Heart left ventricle (tissue), 16 donors: ENCODE measurements at regions not wholly inside any gene's neighbourhood (a gene's known extent, or its start where the extent isn't known, plus 50 kb on each side); places are given as distances from the start of the nearest gene placed in this dataset.
"Not testable (repeated sequence)": the region's sequence is repeated elsewhere in the genome, so short reads cannot be mapped to it uniquely, and the experiment has no call there.

Experiments used
- ATAC-seq, 4 donors: fragments of 200-7000 bp; cut with Tn5 transposase; one replicate each; pipeline ENCODE4 v1.9.1; 2020 to 2022; ENCODE audit warnings: moderate library complexity in 4 of 4, mild to moderate bottlenecking in 3 of 4, moderate number of reproducible peaks in 1 of 4
- DNase-seq, 5 donors: peaks; one replicate each; pipeline ENCODE4 v3.0.0-alpha.2; 2020
- H3K27ac ChIP-seq, 12 donors: fragments of 200-600 bp; sonication (generic) in 4 of 12; one replicate each; pipeline versions ENCODE4 v1.5.0 to v1.8.0; 2016 to 2022; ENCODE audit warnings: mild to moderate bottlenecking in 2 of 12
- H3K27me3 ChIP-seq, 9 donors: fragments of 200-600 bp; sonication (generic) in 2 of 9; one replicate each; pipeline versions ENCODE4 v1.5.1 to v1.8.0; 2016 to 2022; ENCODE audit warnings: mild to moderate bottlenecking in 3 of 9
- H3K36me3 ChIP-seq, 9 donors: fragments of 200-600 bp; sonication (generic) in 2 of 9; one replicate each; pipeline versions ENCODE4 v1.5.0 to v1.8.0; 2018 to 2022; ENCODE audit warnings: mild to moderate bottlenecking in 2 of 9
- H3K4me1 ChIP-seq, 12 donors: fragments of 200-600 bp; sonication (generic) in 4 of 12; one replicate each; pipeline versions ENCODE4 v1.5.0 to v1.8.0; 2016 to 2022; ENCODE audit warnings: mild to moderate bottlenecking in 3 of 12
- H3K4me3 ChIP-seq, 12 donors: fragments of 200-600 bp; sonication (generic) in 4 of 12; one replicate each; pipeline versions ENCODE4 v1.5.0 to v1.8.0; 2017 to 2022; ENCODE audit warnings: mild to moderate bottlenecking in 9 of 12, moderate library complexity in 4 of 12
- H3K9me3 ChIP-seq, 12 donors: fragments of 200-600 bp; sonication (generic) in 4 of 12; one replicate each; pipeline versions ENCODE4 v1.5.0 to v1.8.0; 2016 to 2022; ENCODE audit warnings: mild to moderate bottlenecking in 1 of 12
- POLR2A ChIP-seq, 2 donors: fragments of 450-650 bp; IDR thresholded peaks; one replicate each; pipeline ENCODE4 v1.6.1; 2017; ENCODE audit warnings: antibody characterized with exemption in 2 of 2, mild to moderate bottlenecking in 2 of 2, moderate library complexity in 2 of 2
- WGBS, 4 donors: extraction: QIAGEN DNeasy Blood & Tissue Kit in 2 of 4; methylation state at CpG; one replicate each; pipeline versions ENCODE4 v1.1.5 to v1.1.7; 2013 to 2018; 5-methylcytosine and 5-hydroxymethylcytosine counted together
- intact Hi-C, 10 donors: fragments of 100-400 bp; cut with DNase I; formaldehyde crosslinking; loops; one replicate each; pipeline versions ENCODE4 v1.11.1 to v1.14.2; 2022
- TF ChIP-seq, protein P1 (sequence below), 12 donors: fragments of 200-600 bp; sonication (generic) in 4 of 12; IDR thresholded peaks; one replicate each; pipeline versions ENCODE4 v1.5.0 to v1.8.0; 2018 to 2022; ENCODE audit warnings: antibody characterized with exemption in 12 of 12, mild to moderate bottlenecking in 5 of 12
- donor health status: ischemic (EF 13 %, LVEDD 7.1; RV severe dilation, severe dysfunction).
- donor health status: healthy with polysubstance abuse.
- donor health status: DM: no; HTN: yes; CAD: no.
- donor health status: DM: no; HTN: no; CAD: no.
- donor health status: ischemic (EF 25% LVEDD 6.9; RV normal size, moderate dysfunction).
- donor health status: ischemic (EF 25% LVEDD 5.7; RV mildly dilated, moderate dysfunction).
- donor health status: healthy.
- donor health status: DM: yes; HTN: yes; CAD: no.
- donor health status: ischemic (EF 35%, LVEDD 5.7; RV mildly dilated, moderate dysfunction).
- donor health status: nonischemic (EF 11% LVEDD 7.7; RV severe dilation, severe dysfunction).
- donor health status: DM: yes; HTN: yes; CAD: no.
- donor health status: PGD.
- donor health status: ischemic (EF 29% LVEDD 5.4; RV normal size, mild dysfunction).
- donor health status: nonischemic (EF 23%, LVEDD 6.1; RV moderate dilation, normal function).

DNA sequence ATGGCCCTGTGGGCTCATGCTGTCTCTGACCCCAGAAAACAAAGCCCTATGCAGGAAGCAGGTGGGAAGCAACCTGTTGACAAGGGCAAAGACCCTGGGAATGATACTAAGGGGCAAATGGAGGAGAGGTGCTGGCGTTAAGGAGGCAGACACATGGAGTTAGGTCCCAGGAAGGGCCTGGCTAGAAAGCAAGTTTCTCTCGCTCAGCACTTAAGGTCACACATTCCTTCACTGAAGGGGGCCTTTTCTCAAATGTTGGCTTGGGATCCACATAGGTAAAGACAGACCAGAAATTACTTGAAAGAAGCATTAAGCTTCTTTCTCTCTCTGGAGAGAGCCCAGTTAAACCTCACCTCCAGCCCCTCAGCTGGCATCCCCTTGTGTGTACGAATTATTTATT, 155.7 kb downstream of the ADRA2C start:
- H3K36me3 ChIP-seq, H3K27me3 ChIP-seq, H3K9me3 ChIP-seq, H3K4me1 ChIP-seq, H3K27ac ChIP-seq, DNase-seq, intact Hi-C loops, H3K4me3 ChIP-seq, ATAC-seq: not testable (repeated sequence)
- WGBS, 4 donors: 59 to 83% (median 78%) methylated on average over 2 to 3 of the region's 3 CpGs

- 28 to 49% (median 31%) methylated on average over 3 to 4 of the region's 4 CpGs for WGBS, 4 donors
- H3K27me3 ChIP-seq: peaks cover 0 to 12% (median 0%) of the 10 kb centered on the region in 9 donors
- DNase-seq, H3K4me1 ChIP-seq, intact Hi-C loops, H3K9me3 ChIP-seq, H3K27ac ChIP-seq, ATAC-seq, H3K4me3 ChIP-seq, H3K36me3 ChIP-seq: not testable (repeated sequence)
Observed at GRCh38 chr4:3925841-3926240, 159.7 kb downstream of the ADRA2C start.

DNA sequence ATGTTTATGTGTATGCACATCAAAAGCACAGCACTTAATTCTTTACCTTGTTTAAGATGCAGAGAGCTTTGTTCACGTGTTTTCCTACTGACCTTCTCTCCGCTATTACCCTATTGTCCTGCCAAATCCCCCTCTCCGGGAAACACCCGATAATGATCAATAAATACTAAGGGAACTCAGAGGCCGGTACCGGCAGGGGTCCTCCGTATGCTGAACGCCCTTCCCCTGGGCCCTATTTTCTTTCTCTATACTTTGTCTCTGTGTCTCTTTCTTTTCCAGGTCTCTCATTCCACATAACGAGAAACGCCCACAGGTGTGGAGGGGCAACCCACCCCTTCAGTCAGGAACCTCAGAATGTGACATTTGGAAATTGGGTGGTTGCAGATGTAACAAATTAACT, 160.1 kb downstream of the ADRA2C start:
- ATAC-seq, H3K27ac ChIP-seq, intact Hi-C loops, DNase-seq, H3K9me3 ChIP-seq, H3K36me3 ChIP-seq, H3K4me1 ChIP-seq, H3K4me3 ChIP-seq: not testable (repeated sequence)
- H3K27me3 ChIP-seq: peaks cover 0 to 12% (median 0%) of the 10 kb centered on the region in 9 donors
- 49 to 76% (median 62%) methylated on average over 10 of the region's 10 CpGs for WGBS, 4 donors

- intact Hi-C loops, ATAC-seq, H3K27ac ChIP-seq, H3K36me3 ChIP-seq, H3K4me1 ChIP-seq, H3K4me3 ChIP-seq, H3K9me3 ChIP-seq, DNase-seq: not testable (repeated sequence)
- peaks cover 0 to 12% (median 0%) of the 10 kb centered on the region in 9 donors for H3K27me3 ChIP-seq
- 58 to 64% (median 62%) methylated on average over 10 to 11 of the region's 11 CpGs for WGBS, 4 donors
Observed at GRCh38 chr4:3926969-3927755, 161.0 kb downstream of the ADRA2C start.

DNA sequence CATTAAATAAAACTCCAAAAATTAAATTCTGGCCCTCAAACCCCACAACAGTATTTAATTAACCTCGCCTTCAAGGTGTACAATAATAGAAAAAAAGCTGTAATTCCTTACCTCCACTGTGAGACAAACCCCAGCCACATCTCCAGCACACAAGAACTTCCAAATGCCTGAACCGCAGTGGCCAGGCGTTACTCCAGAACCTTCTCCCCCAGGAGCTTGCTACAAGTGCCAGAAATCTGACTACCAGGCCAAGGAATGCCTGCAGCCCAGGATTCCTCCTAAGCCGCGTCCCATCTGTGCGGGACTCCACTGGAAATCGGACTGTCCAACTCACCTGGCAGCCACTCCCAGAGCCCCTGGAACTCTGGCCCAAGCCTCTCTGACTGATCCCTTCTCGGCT, 163.2 kb downstream of the ADRA2C start:
- H3K4me1 ChIP-seq, H3K4me3 ChIP-seq, H3K9me3 ChIP-seq, DNase-seq, ATAC-seq, H3K27ac ChIP-seq, intact Hi-C loops, H3K36me3 ChIP-seq: not testable (repeated sequence)
- 79 to 92% (median 84%) methylated on average over 4 to 8 of the region's 8 CpGs for WGBS, 4 donors
- H3K27me3 ChIP-seq: peaks cover 0 to 12% (median 0%) of the 10 kb centered on the region in 9 donors

- H3K27me3 ChIP-seq, DNase-seq, H3K4me3 ChIP-seq, H3K36me3 ChIP-seq, ATAC-seq, H3K4me1 ChIP-seq, H3K27ac ChIP-seq, H3K9me3 ChIP-seq, intact Hi-C loops: not testable (repeated sequence)
- 64 to 83% (median 71%) methylated on average over 7 to 8 of the region's 8 CpGs for WGBS, 4 donors
Observed at GRCh38 chr4:3932734-3933133, 166.5 kb downstream of the ADRA2C start.

- H3K36me3 ChIP-seq, H3K27ac ChIP-seq, H3K4me1 ChIP-seq, ATAC-seq, DNase-seq, H3K4me3 ChIP-seq, H3K27me3 ChIP-seq, H3K9me3 ChIP-seq, intact Hi-C loops: not testable (repeated sequence)
- WGBS, 4 donors: 88 to 96% (median 92%) methylated on average over 10 of the region's 10 CpGs
Observed at GRCh38 chr4:3935406-3935805, 169.2 kb downstream of the ADRA2C start.

GRCh38 chr4:3936184-3936583, 170.0 kb downstream of the ADRA2C start:
- no peak overlapping the region for H3K4me3 ChIP-seq
- no peaks in the 10 kb centered on the region for H3K9me3 ChIP-seq
- DNase-seq (no peak), ATAC-seq (no peak)
- H3K27me3 ChIP-seq: no peaks in the 10 kb centered on the region
- H3K4me1 ChIP-seq: no peaks in the 10 kb centered on the region
- no peak overlapping the region for H3K27ac ChIP-seq
- H3K36me3 ChIP-seq: no peaks in the 10 kb centered on the region
- TF ChIP-seq POLR2A (IDR thresholded peaks at IDR 0.05): no peak
- TF ChIP-seq, protein P1, sequence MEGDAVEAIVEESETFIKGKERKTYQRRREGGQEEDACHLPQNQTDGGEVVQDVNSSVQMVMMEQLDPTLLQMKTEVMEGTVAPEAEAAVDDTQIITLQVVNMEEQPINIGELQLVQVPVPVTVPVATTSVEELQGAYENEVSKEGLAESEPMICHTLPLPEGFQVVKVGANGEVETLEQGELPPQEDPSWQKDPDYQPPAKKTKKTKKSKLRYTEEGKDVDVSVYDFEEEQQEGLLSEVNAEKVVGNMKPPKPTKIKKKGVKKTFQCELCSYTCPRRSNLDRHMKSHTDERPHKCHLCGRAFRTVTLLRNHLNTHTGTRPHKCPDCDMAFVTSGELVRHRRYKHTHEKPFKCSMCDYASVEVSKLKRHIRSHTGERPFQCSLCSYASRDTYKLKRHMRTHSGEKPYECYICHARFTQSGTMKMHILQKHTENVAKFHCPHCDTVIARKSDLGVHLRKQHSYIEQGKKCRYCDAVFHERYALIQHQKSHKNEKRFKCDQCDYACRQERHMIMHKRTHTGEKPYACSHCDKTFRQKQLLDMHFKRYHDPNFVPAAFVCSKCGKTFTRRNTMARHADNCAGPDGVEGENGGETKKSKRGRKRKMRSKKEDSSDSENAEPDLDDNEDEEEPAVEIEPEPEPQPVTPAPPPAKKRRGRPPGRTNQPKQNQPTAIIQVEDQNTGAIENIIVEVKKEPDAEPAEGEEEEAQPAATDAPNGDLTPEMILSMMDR (IDR thresholded peaks at IDR 0.05): no peak
- intact Hi-C loops: no loop called here
- 81 to 95% (median 90%) methylated on average over 6 to 13 of the region's 13 CpGs for WGBS, 4 donors

GRCh38 chr4:3937849-3938562, 171.8 kb downstream of the ADRA2C start:
- H3K9me3 ChIP-seq, intact Hi-C loops, H3K27ac ChIP-seq, H3K27me3 ChIP-seq, H3K4me1 ChIP-seq, ATAC-seq, DNase-seq, H3K4me3 ChIP-seq, H3K36me3 ChIP-seq: not testable (repeated sequence)
- WGBS, 4 donors: 67 to 85% (median 83%) methylated on average over 6 to 18 of the region's 18 CpGs

- DNase-seq, ATAC-seq, intact Hi-C loops, H3K4me1 ChIP-seq, H3K27me3 ChIP-seq, H3K36me3 ChIP-seq, H3K27ac ChIP-seq, H3K9me3 ChIP-seq, H3K4me3 ChIP-seq: not testable (repeated sequence)
- 71 to 92% (median 76%) methylated on average over 5 to 8 of the region's 8 CpGs for WGBS, 4 donors
Observed at GRCh38 chr4:3938676-3939075, 172.5 kb downstream of the ADRA2C start.
